Gastroesophageal sphincter (tissue), 4 donors: ENCODE measurements at regions not wholly inside any gene's neighbourhood (a gene's known extent, or its start where the extent isn't known, plus 50 kb on each side); places are given as distances from the start of the nearest gene placed in this dataset.

Experiments
- ATAC-seq: fragments of 150-250 bp; one replicate; pipeline ENCODE4 v1.9.1; 2016; ENCODE audit warnings: mild to moderate bottlenecking, moderate library complexity
- H3K27ac ChIP-seq, 4 donors: fragments of 200-600 bp; sonication (generic) in 3 of 4; 1 replicate in 3 of 4; 2 replicates in 1 of 4; pipeline ENCODE4 v1.5.1; 2016 to 2019
- H3K27me3 ChIP-seq: fragments of 200-600 bp; sonication (generic); one replicate; pipeline ENCODE4 v1.5.1; 2019
- H3K36me3 ChIP-seq, 2 donors: fragments of 200-600 bp; sonication (generic); one replicate each; pipeline ENCODE4 v1.5.1; 2019; ENCODE audit warnings: control low read depth in 1 of 2
- H3K4me1 ChIP-seq, 3 donors: fragments of 200-600 bp; sonication (generic); 1 replicate in 2 of 3; 2 replicates in 1 of 3; pipeline ENCODE4 v1.5.1; 2016 to 2019; ENCODE audit warnings: control low read depth in 2 of 3
- H3K4me3 ChIP-seq, 2 donors: fragments of 200-600 bp; sonication (generic); one replicate each; pipeline ENCODE4 v1.5.1; 2019; ENCODE audit warnings: mild to moderate bottlenecking in 1 of 2, moderate library complexity in 1 of 2
- H3K9me3 ChIP-seq, 3 donors: fragments of 200-600 bp; sonication (generic); one replicate each; pipeline ENCODE4 v1.5.1; 2017 to 2019; ENCODE audit warnings: control low read depth in 2 of 3
- CTCF ChIP-seq, 4 experiments: fragments of 200-600 bp in 2 of 4; fragments of 450-650 bp in 2 of 4; sonication (generic) in 1 of 4; IDR thresholded peaks; one replicate each; pipeline ENCODE4 v1.5.1; 2017 to 2019; ENCODE audit warnings: antibody characterized with exemption in 4 of 4, mild to moderate bottlenecking in 2 of 4, moderate library complexity in 2 of 4
- EP300 ChIP-seq: sonication (generic); formaldehyde crosslinking; IDR thresholded peaks from one replicate; pipeline ENCODE4 v1.6.1; 2017; ENCODE audit warnings: antibody characterized with exemption, mild to moderate bottlenecking
- POLR2A ChIP-seq, 2 donors: fragments of 450-650 bp; IDR thresholded peaks; one replicate each; pipeline ENCODE4 v1.6.1; 2017; ENCODE audit warnings: antibody characterized with exemption in 2 of 2, mild to moderate bottlenecking in 2 of 2, moderate library complexity in 1 of 2
- POLR2AphosphoS5 ChIP-seq: sonication (generic); formaldehyde crosslinking; IDR thresholded peaks from one replicate; pipeline ENCODE4 v1.6.1; 2017; ENCODE audit warnings: antibody characterized with exemption
- WGBS, 2 donors: methylation state at CpG; one replicate each; pipeline ENCODE4 v1.1.5; 2018; ENCODE audit warnings: low coverage in 1 of 2; 5-methylcytosine and 5-hydroxymethylcytosine counted together

- Histone ChIP-seq H3K4me3 (no peak overlapping the region), H3K27me3 (no peaks in the 10 kb centered on the region), H3K36me3 (no peaks in the 10 kb centered on the region), H3K9me3 (peaks cover 0 to 13% (median 0%) of the 10 kb centered on the region in 3 donors), H3K27ac (no peak overlapping the region), H3K4me1 (no peaks in the 10 kb centered on the region)
- ATAC-seq = no peak
- TF ChIP-seq CTCF (IDR thresholded peaks at IDR 0.05) (no peak), EP300 (no peak), POLR2A (IDR thresholded peaks at IDR 0.05) (no peak), POLR2AphosphoS5 (no peak)
Measured at GRCh38 chr11:23995891-23996290, 501.0 kb upstream of the LUZP2 start.

GRCh38 chr11:23997356-23997755, 499.5 kb upstream of the LUZP2 start:
- WGBS, 2 donors = 100% methylated on average over 1 of the region's 1 CpG; no CpG with 5 or more reads in 1 of the 2 donors
- H3K36me3 ChIP-seq = no peaks in the 10 kb centered on the region
- no peaks in the 10 kb centered on the region for H3K4me1 ChIP-seq
- H3K27me3 ChIP-seq = no peaks in the 10 kb centered on the region
- no peak for TF ChIP-seq POLR2AphosphoS5
- no peak for ATAC-seq
- H3K4me3 ChIP-seq = no peak overlapping the region
- peaks cover 0 to 13% (median 0%) of the 10 kb centered on the region in 3 donors for H3K9me3 ChIP-seq
- no peak overlapping the region for H3K27ac ChIP-seq

- H3K9me3 ChIP-seq = no peaks in the 10 kb centered on the region
- H3K27me3 ChIP-seq = no peaks in the 10 kb centered on the region
- no peak overlapping the region for H3K4me3 ChIP-seq
- H3K27ac ChIP-seq = no peak overlapping the region
- H3K36me3 ChIP-seq = no peaks in the 10 kb centered on the region
- H3K4me1 ChIP-seq = no peaks in the 10 kb centered on the region
- ATAC-seq = no peak
- TF ChIP-seq EP300 (no peak), CTCF (IDR thresholded peaks at IDR 0.05) (no peak), POLR2A (IDR thresholded peaks at IDR 0.05) (no peak), POLR2AphosphoS5 (no peak)
Measured at GRCh38 chr11:24005202-24005876, 491.5 kb upstream of the LUZP2 start.

- TF ChIP-seq EP300 (no peak), CTCF (IDR thresholded peaks at IDR 0.05) (no peak), POLR2AphosphoS5 (no peak), POLR2A (IDR thresholded peaks at IDR 0.05) (no peak)
- no peak overlapping the region for H3K27ac ChIP-seq
- no peaks in the 10 kb centered on the region for H3K36me3 ChIP-seq
- no peak for ATAC-seq
- H3K4me1 ChIP-seq = no peaks in the 10 kb centered on the region
- H3K27me3 ChIP-seq = no peaks in the 10 kb centered on the region
- WGBS, 2 donors = 73 to 96% methylated on average over 3 of the region's 3 CpGs
- no peak overlapping the region for H3K4me3 ChIP-seq
- H3K9me3 ChIP-seq = peaks cover 0 to 9% (median 0%) of the 10 kb centered on the region in 3 donors
Measured at GRCh38 chr11:24043842-24044241, 453.0 kb upstream of the LUZP2 start.

- Histone ChIP-seq H3K4me1 (no peaks in the 10 kb centered on the region), H3K9me3 (peaks cover 0 to 9% (median 0%) of the 10 kb centered on the region in 3 donors), H3K27ac (no peak overlapping the region), H3K4me3 (no peak overlapping the region), H3K27me3 (no peaks in the 10 kb centered on the region), H3K36me3 (no peaks in the 10 kb centered on the region)
- ATAC-seq = no peak
- WGBS, 2 donors = 72 to 84% methylated on average over 1 of the region's 1 CpG
- TF ChIP-seq CTCF (IDR thresholded peaks at IDR 0.05) (no peak), POLR2AphosphoS5 (no peak), EP300 (no peak), POLR2A (IDR thresholded peaks at IDR 0.05) (no peak)
Measured at GRCh38 chr11:24046731-24047130, 450.1 kb upstream of the LUZP2 start.
